SK-N-MC (cell line): ENCODE measurements at regions not wholly inside any gene's neighbourhood (a gene's known extent, or its start where the extent isn't known, plus 50 kb on each side); places are given as distances from the start of the nearest gene placed in this dataset.

Source experiments
- DNase-seq: peaks from one replicate; pipeline ENCODE4 v3.0.0-alpha.2; 2011; ENCODE audit warnings: low read depth, low spot score
- H3K27ac ChIP-seq: fragments of 200-600 bp; sonication (generic); 2 replicates; pipeline ENCODE4 v1.5.1; 2016; ENCODE audit warnings: mixed run types
- H3K36me3 ChIP-seq: fragments of 200-600 bp; sonication (generic); 2 replicates; pipeline ENCODE4 v1.6.1; 2017; ENCODE audit warnings: antibody characterized with exemption, low read length, mixed read lengths; ENCODE audit not compliant: insufficient read depth
- H3K4me3 ChIP-seq: fragments of 200-600 bp; sonication (generic); 2 replicates; pipeline ENCODE4 v1.5.1; 2016
- H3K9ac ChIP-seq: fragments of 200-600 bp; sonication (generic); 2 replicates; pipeline ENCODE4 v1.8.0; 2017; ENCODE audit warnings: mixed run types, mixed read lengths; ENCODE audit not compliant: insufficient read length
- H3K9me3 ChIP-seq: fragments of 200-600 bp; sonication (generic); 2 replicates; pipeline ENCODE4 v1.6.1; 2017; ENCODE audit warnings: low read depth, mild to moderate bottlenecking, antibody characterized with exemption, low read length, moderate library complexity, mixed read lengths
- EZH2 ChIP-seq: fragments of 200-600 bp; sonication (generic); IDR thresholded peaks from one replicate; pipeline ENCODE4 v1.6.1; 2017; ENCODE audit warnings: antibody characterized with exemption
- FOXP2 ChIP-seq: optimal IDR thresholded peaks from 2 replicates; pipeline ENCODE3; 2011; ENCODE audit warnings: mild to moderate bottlenecking, moderate library complexity; ENCODE audit not compliant: insufficient read depth; ENCODE audit errors: extremely low read length, control extremely low read depth
- POLR2AphosphoS5 ChIP-seq: IDR thresholded peaks from 2 replicates; pipeline ENCODE4 v1.6.1; 2012; ENCODE audit warnings: mild to moderate bottlenecking, low read depth, low read length, borderline replicate concordance

- Histone ChIP-seq H3K4me3 (no peak overlapping the region), H3K9me3 (no peaks in the 10 kb centered on the region), H3K27ac (no peak overlapping the region), H3K36me3 (no peaks in the 10 kb centered on the region), H3K9ac (no peak overlapping the region)
- no peak for DNase-seq
- no peak for TF ChIP-seq EZH2
- no peak for TF ChIP-seq POLR2AphosphoS5
- TF ChIP-seq FOXP2 = no peak
Measured at GRCh38 chr16:59090541-59090940, 356.4 kb upstream of the GOT2 start.

- TF ChIP-seq EZH2 = no peak
- no peak for TF ChIP-seq FOXP2
- TF ChIP-seq POLR2AphosphoS5 = no peak
- H3K9me3 ChIP-seq = no peaks in the 10 kb centered on the region
- H3K9ac ChIP-seq = no peak overlapping the region
- H3K36me3 ChIP-seq = no peaks in the 10 kb centered on the region
- H3K27ac ChIP-seq = no peak overlapping the region
- DNase-seq = no peak
- no peak overlapping the region for H3K4me3 ChIP-seq
Measured at GRCh38 chr16:59088431-59088830, 354.3 kb upstream of the GOT2 start.

- TF ChIP-seq POLR2AphosphoS5 = no peak
- TF ChIP-seq EZH2 = no peak
- TF ChIP-seq FOXP2 = no peak
Measured at GRCh38 chr16:59087641-59088040, 353.5 kb upstream of the GOT2 start.

GRCh38 chr16:59067205-59067604 lies 333.1 kb upstream of the GOT2 start:
- no peak for DNase-seq
- Histone ChIP-seq H3K9ac (no peak overlapping the region), H3K36me3 (no peaks in the 10 kb centered on the region), H3K4me3 (no peak overlapping the region), H3K27ac (no peak overlapping the region), H3K9me3 (no peaks in the 10 kb centered on the region)
- TF ChIP-seq EZH2 (no peak), POLR2AphosphoS5 (no peak), FOXP2 (no peak)

More at GRCh38 chr16:59087641-59088040, 353.5 kb upstream of the GOT2 start:
- DNase-seq = no peak
- Histone ChIP-seq H3K27ac (no peak overlapping the region), H3K36me3 (no peaks in the 10 kb centered on the region), H3K9ac (no peak overlapping the region), H3K9me3 (no peaks in the 10 kb centered on the region), H3K4me3 (no peak overlapping the region)

- no peak overlapping the region for H3K4me3 ChIP-seq
- H3K36me3 ChIP-seq = no peaks in the 10 kb centered on the region
- TF ChIP-seq EZH2 = no peak
- TF ChIP-seq POLR2AphosphoS5 = no peak
- no peak for TF ChIP-seq FOXP2
- no peaks in the 10 kb centered on the region for H3K9me3 ChIP-seq
- DNase-seq = no peak
- no peak overlapping the region for H3K27ac ChIP-seq
- no peak overlapping the region for H3K9ac ChIP-seq
Measured at GRCh38 chr16:59060207-59060606, 326.1 kb upstream of the GOT2 start.

GRCh38 chr16:59058250-59058649 lies 324.1 kb upstream of the GOT2 start:
- TF ChIP-seq POLR2AphosphoS5 = no peak
- Histone ChIP-seq H3K27ac (no peak overlapping the region), H3K9me3 (no peaks in the 10 kb centered on the region), H3K4me3 (no peak overlapping the region), H3K9ac (no peak overlapping the region), H3K36me3 (no peaks in the 10 kb centered on the region)
- no peak for DNase-seq

- Histone ChIP-seq H3K4me3 (no peak overlapping the region), H3K27ac (no peak overlapping the region), H3K9ac (no peak overlapping the region), H3K9me3 (no peaks in the 10 kb centered on the region), H3K36me3 (no peaks in the 10 kb centered on the region)
- DNase-seq = no peak
- TF ChIP-seq EZH2 = no peak
- TF ChIP-seq POLR2AphosphoS5 = no peak
- TF ChIP-seq FOXP2 = no peak
Measured at GRCh38 chr16:59053911-59054310, 319.8 kb upstream of the GOT2 start.

- Histone ChIP-seq H3K4me3 (no peak overlapping the region), H3K9me3 (no peaks in the 10 kb centered on the region), H3K27ac (no peak overlapping the region), H3K9ac (no peak overlapping the region), H3K36me3 (no peaks in the 10 kb centered on the region)
- TF ChIP-seq FOXP2 (no peak), EZH2 (no peak), POLR2AphosphoS5 (no peak)
- DNase-seq = no peak
Measured at GRCh38 chr16:59052231-59052630, 318.1 kb upstream of the GOT2 start.

- DNase-seq = no peak
- H3K9ac ChIP-seq = no peak overlapping the region
- H3K9me3 ChIP-seq = no peaks in the 10 kb centered on the region
- no peak overlapping the region for H3K27ac ChIP-seq
- H3K36me3 ChIP-seq = no peaks in the 10 kb centered on the region
- TF ChIP-seq EZH2 (no peak), FOXP2 (no peak), POLR2AphosphoS5 (no peak)
- no peak overlapping the region for H3K4me3 ChIP-seq
Measured at GRCh38 chr16:59048876-59049275, 314.8 kb upstream of the GOT2 start.

GRCh38 chr16:59047114-59047513 lies 313.0 kb upstream of the GOT2 start:
- no peak for DNase-seq
- Histone ChIP-seq H3K4me3 (no peak overlapping the region), H3K9me3 (no peaks in the 10 kb centered on the region)

More at GRCh38 chr16:59047114-59047513, 313.0 kb upstream of the GOT2 start:
- Histone ChIP-seq H3K9ac (no peak overlapping the region), H3K36me3 (no peaks in the 10 kb centered on the region), H3K27ac (no peak overlapping the region)
- TF ChIP-seq POLR2AphosphoS5 (no peak), FOXP2 (no peak), EZH2 (no peak)
